B cell (primary cell): ENCODE measurements at regions not wholly inside any gene's neighbourhood (a gene's known extent, or its start where the extent isn't known, plus 50 kb on each side); places are given as distances from the start of the nearest gene placed in this dataset.

Source experiments
- ATAC-seq: fragments of 200-7000 bp; cut with Tn5 transposase; one replicate; pipeline ENCODE4 v1.10.0; 2021; ENCODE audit warnings: low read depth, mild to moderate bottlenecking, moderate number of reproducible peaks, moderate library complexity
- CTCF ChIA-PET: fragments of 350-600 bp; sonication (Branson Sonifier 250); formaldehyde crosslinking; loops from one replicate; lab custom pipeline; 2021; ENCODE audit warnings: antibody characterized with exemption, inconsistent platforms; lab: Charles Lee
- POLR2A ChIA-PET: fragments of 350-600 bp; sonication (Branson Sonifier 250); formaldehyde crosslinking; loops from one replicate; lab custom pipeline; 2021; ENCODE audit warnings: antibody characterized with exemption; lab: Charles Lee
- DNase-seq: peaks from one replicate; pipeline ENCODE4 v3.0.0; 2013
- H2AFZ ChIP-seq: 2 replicates; pipeline ENCODE4 v1.6.1; 2012; ENCODE audit warnings: mild to moderate bottlenecking, low read depth, low read length; ENCODE audit not compliant: insufficient read depth, poor library complexity, severe bottlenecking
- H3K27ac ChIP-seq, 2 donors: 1 replicate in 1 of 2; 2 replicates in 1 of 2; pipeline ENCODE4 v1.5.1; 2012 to 2013; ENCODE audit warnings: low read length in 2 of 2, mild to moderate bottlenecking in 2 of 2, moderate library complexity in 1 of 2
- H3K27me3 ChIP-seq, 4 experiments: fragments of 200-600 bp in 1 of 4; sonication (generic) in 1 of 4; replicated peaks in 1 of 4; 1 replicate in 2 of 4; 2 replicates in 2 of 4; pipeline versions ENCODE4 v1.6.1 to v1.7.0; 2013 to 2016; ENCODE audit warnings: low read length in 3 of 4, mild to moderate bottlenecking in 2 of 4, mixed read lengths in 1 of 4, moderate library complexity in 1 of 4; ENCODE audit not compliant: insufficient read depth in 4 of 4, control insufficient read depth in 3 of 4; ENCODE audit errors: control extremely low read depth in 1 of 4
- H3K36me3 ChIP-seq, 2 experiments: replicated peaks in 1 of 2; 1 replicate in 1 of 2; 2 replicates in 1 of 2; pipeline versions ENCODE4 v1.6.1 to v1.7.1; 2013; ENCODE audit warnings: low read length in 1 of 2; ENCODE audit not compliant: insufficient read depth in 2 of 2, control insufficient read depth in 1 of 2; ENCODE audit errors: control extremely low read depth in 1 of 2, extremely low read depth in 1 of 2
- H3K4me1 ChIP-seq, 2 donors: fragments of 200-600 bp in 1 of 2; sonication (generic) in 1 of 2; 1 replicate in 1 of 2; 2 replicates in 1 of 2; pipeline versions ENCODE4 v1.5.1 to v1.6.1; 2013 to 2017; ENCODE audit warnings: low read length in 2 of 2; ENCODE audit not compliant: control insufficient read depth in 2 of 2, insufficient read depth in 2 of 2
- H3K4me2 ChIP-seq: replicated peaks from 2 replicates; pipeline ENCODE3; 2012; ENCODE audit warnings: mild to moderate bottlenecking, low read depth, low read length; ENCODE audit not compliant: poor library complexity, severe bottlenecking
- H3K4me3 ChIP-seq, 5 experiments: fragments of 200-600 bp in 1 of 5; sonication (generic) in 1 of 5; 1 replicate in 3 of 5; 2 replicates in 2 of 5; pipeline versions ENCODE4 v1.5.1 to v1.7.0; 2011 to 2016; ENCODE audit warnings: low read length in 4 of 5, mild to moderate bottlenecking in 4 of 5, low read depth in 2 of 5, control low read depth in 1 of 5, moderate library complexity in 1 of 5; ENCODE audit not compliant: insufficient read depth in 1 of 5; ENCODE audit errors: control extremely low read depth in 1 of 5, extremely low read depth in 1 of 5
- H3K79me2 ChIP-seq: fragments of 200-600 bp; sonication (generic); one replicate; pipeline ENCODE4 v1.6.0; 2016; ENCODE audit warnings: low read length; ENCODE audit not compliant: control insufficient read depth, insufficient read depth
- H3K9ac ChIP-seq: fragments of 200-600 bp; sonication (generic); 2 replicates; pipeline ENCODE4 v1.6.1; 2017; ENCODE audit warnings: mild to moderate bottlenecking, low read length, moderate library complexity
- H3K9me3 ChIP-seq, 3 donors: one replicate each; pipeline versions ENCODE4 v1.6.1 to v1.7.1; 2013; ENCODE audit warnings: low read length in 2 of 3; ENCODE audit not compliant: control insufficient read depth in 2 of 3, insufficient read depth in 1 of 3; ENCODE audit errors: control extremely low read depth in 1 of 3
- H4K20me1 ChIP-seq: 2 replicates; pipeline ENCODE4 v1.6.0; 2012; ENCODE audit warnings: mild to moderate bottlenecking, low read length; ENCODE audit not compliant: insufficient read depth, control insufficient read depth, poor library complexity, severe bottlenecking
- H3K27ac Mint-ChIP-seq: one replicate; pipeline ENCODE4 v1.8.0; 2021; ENCODE audit warnings: mixed read lengths
- H3K27me3 Mint-ChIP-seq: one replicate; pipeline ENCODE4 v1.8.0; 2021; ENCODE audit warnings: mixed read lengths
- H3K4me1 Mint-ChIP-seq: one replicate; pipeline ENCODE4 v1.8.0; 2021; ENCODE audit warnings: mixed read lengths
- H3K4me3 Mint-ChIP-seq: one replicate; pipeline ENCODE4 v1.8.0; 2021; ENCODE audit warnings: mixed read lengths
- H3K9me3 Mint-ChIP-seq: one replicate; pipeline ENCODE4 v1.8.0; 2022; ENCODE audit warnings: mixed read lengths; ENCODE audit not compliant: insufficient read depth
- CTCF ChIP-seq: fragments of 200-600 bp; IDR thresholded peaks from one replicate; pipeline ENCODE4 v1.8.0; 2022; ENCODE audit warnings: antibody characterized with exemption, mild to moderate bottlenecking
- EZH2 ChIP-seq: IDR thresholded peaks from 2 replicates; pipeline ENCODE4 v1.6.1; 2012; ENCODE audit warnings: borderline replicate concordance, low read depth, mild to moderate bottlenecking, moderate library complexity, low read length; ENCODE audit not compliant: insufficient read depth, poor library complexity, severe bottlenecking
- WGBS: methylation state at CpG from one replicate; pipeline ENCODE4 v1.1.5; 2013; ENCODE audit warnings: missing lambda C conversion rate; ENCODE audit not compliant: insufficient coverage; 5-methylcytosine and 5-hydroxymethylcytosine counted together
- intact Hi-C: fragments of 100-400 bp; cut with micrococcal nuclease; formaldehyde crosslinking; loops from one replicate; pipeline ENCODE4 v1.10.0; 2022

GRCh38 chr19:27889156-27889555 lies 1323.8 kb downstream of the UQCRFS1 start:
- Mint-ChIP-seq H3K4me3 (no peak overlapping the region), H3K4me1 (no peaks in the 10 kb centered on the region), H3K27ac (no peak overlapping the region), H3K27me3 (no peaks in the 10 kb centered on the region), H3K9me3 (peaks cover 6% of the 10 kb centered on the region)
- H3K27me3 ChIP-seq = no peaks in the 10 kb centered on the region
- H3K4me1 ChIP-seq = no peaks in the 10 kb centered on the region
- H2AFZ ChIP-seq = no peak overlapping the region
- H3K4me3 ChIP-seq = no peak overlapping the region
- H3K4me2 ChIP-seq = no peak overlapping the region
- H3K27ac ChIP-seq = no peak overlapping the region
- no peaks in the 10 kb centered on the region for H3K36me3 ChIP-seq
- no peaks in the 10 kb centered on the region for H4K20me1 ChIP-seq
- no peaks in the 10 kb centered on the region for H3K79me2 ChIP-seq
- peaks cover 0 to 39% (median 0%) of the 10 kb centered on the region in 3 donors for H3K9me3 ChIP-seq
- TF ChIP-seq EZH2 = no peak
- TF ChIP-seq CTCF = no peak
- no peak for ATAC-seq
- no peak for DNase-seq
- POLR2A ChIA-PET = no interaction called here
- CTCF ChIA-PET = no interaction called here
- no peak overlapping the region for H3K9ac ChIP-seq
- intact Hi-C loops = no loop called here
- WGBS = 96% methylated on average over 3 of the region's 3 CpGs

- no peak for ATAC-seq
These were observed 1325.0 kb downstream of the UQCRFS1 start for GRCh38 chr19:27887946-27888345.

More at GRCh38 chr19:27887946-27888345, 1325.0 kb downstream of the UQCRFS1 start:
- no peak for DNase-seq
- TF ChIP-seq EZH2 (no peak), CTCF (no peak)
- no peaks in the 10 kb centered on the region for H3K27me3 ChIP-seq
- H4K20me1 ChIP-seq = no peaks in the 10 kb centered on the region
- 78% methylated on average over 2 of the region's 2 CpGs for WGBS
- Mint-ChIP-seq H3K4me3 (no peak overlapping the region), H3K27me3 (no peaks in the 10 kb centered on the region), H3K9me3 (peaks cover 6% of the 10 kb centered on the region), H3K4me1 (no peaks in the 10 kb centered on the region), H3K27ac (no peak overlapping the region)
- ChIA-PET CTCF (no interaction called here), POLR2A (no interaction called here)
- H3K4me3 ChIP-seq = no peak overlapping the region
- H3K9me3 ChIP-seq = peaks cover 0 to 39% (median under 1%) of the 10 kb centered on the region in 3 donors
- no peak overlapping the region for H2AFZ ChIP-seq
- no peak overlapping the region for H3K27ac ChIP-seq
- no peak overlapping the region for H3K4me2 ChIP-seq
- no peak overlapping the region for H3K9ac ChIP-seq
- H3K4me1 ChIP-seq = no peaks in the 10 kb centered on the region
- no peaks in the 10 kb centered on the region for H3K36me3 ChIP-seq
- H3K79me2 ChIP-seq = no peaks in the 10 kb centered on the region
- intact Hi-C loops = no loop called here
